ENCODE measurements at regions not wholly inside any gene's neighbourhood (a gene's known extent, or its start where the extent isn't known, plus 50 kb on each side); places are given as distances from the start of the nearest gene placed in this dataset.

DNA sequence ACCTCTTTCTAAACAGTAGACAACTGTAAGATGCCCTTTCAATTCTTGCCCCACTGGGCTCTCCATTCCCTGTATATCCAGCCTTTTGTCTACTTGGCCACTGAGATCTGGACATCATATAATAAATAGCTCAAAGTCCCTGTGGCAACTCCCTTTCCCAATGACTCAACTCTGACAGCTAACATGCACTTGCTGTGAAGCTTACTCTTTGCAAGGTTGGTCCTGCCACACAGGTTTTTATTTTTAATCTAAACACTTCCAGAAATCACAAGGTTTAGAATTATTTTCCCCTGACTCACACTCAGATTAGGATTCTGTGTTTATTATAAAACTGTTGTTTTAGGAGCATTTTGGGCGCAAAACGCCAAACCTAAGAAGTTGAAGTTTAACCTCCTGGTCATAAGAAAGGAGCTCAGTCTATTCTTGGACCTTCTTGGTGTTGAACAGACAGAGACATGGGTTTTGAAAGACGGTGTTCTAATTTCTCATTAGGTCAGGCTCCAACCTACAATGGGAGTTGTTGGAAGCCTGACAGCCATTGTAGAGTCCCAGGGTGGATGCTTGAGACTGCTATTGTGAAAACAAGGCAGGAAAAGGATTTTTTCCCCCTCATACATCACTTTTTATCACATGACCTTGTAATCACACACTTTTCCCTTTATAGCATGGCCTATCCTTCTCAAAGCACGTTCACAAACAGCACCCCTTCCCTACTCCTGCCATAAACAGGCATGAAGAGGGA, 124.7 kb upstream of the SERPINE2 start:
- TF ChIP-seq CTCF (IDR thresholded peaks at IDR 0.05; ENCODE audit: extremely low read depth in 1 of 2, insufficient read depth in 1 of 2, low read depth in 1 of 2, low read length in 2 of 2) (no peak), EZH2 (IDR thresholded peaks at IDR 0.05; ENCODE audit: borderline replicate concordance, low read depth, low read length, severe bottlenecking) (no peak), POLR2A (IDR thresholded peaks at IDR 0.05; ENCODE audit: low read depth, low read length) (no peak)

Measured in endothelial cell of umbilical vein (primary cell).